GM12878 (cell line): ENCODE measurements at regions not wholly inside any gene's neighbourhood (a gene's known extent, or its start where the extent isn't known, plus 50 kb on each side); places are given as distances from the start of the nearest gene placed in this dataset.

Source experiments
- ATAC-seq: fragments of 200-7000 bp; cut with Tn5 transposase; 3 replicates; pipeline ENCODE4 v1.9.1; 2020; ENCODE audit warnings: mild to moderate bottlenecking, moderate library complexity
- BruUV-seq: library from RNA; stranded (reverse); fragments of 400-500 nt; replicated peaks from 2 replicates; lab custom pipeline; 2021; lab: Mats Ljungman, UMichigan
- CTCF ChIA-PET: fragments of 300-600 bp; sonication (Branson Sonifier 250); formaldehyde crosslinking; extraction: SDS; loops from one replicate; lab custom pipeline; 2021; ENCODE audit warnings: inconsistent platforms; lab: Yijun Ruan, JAX
- POLR2A ChIA-PET: fragments of 350-600 bp; formaldehyde crosslinking; extraction: SDS; loops from one replicate; lab custom pipeline; 2021; ENCODE audit warnings: inconsistent platforms; lab: Charles Lee
- RAD21 ChIA-PET: fragments of 300-600 bp; sonication (Branson Sonifier 250); formaldehyde crosslinking; loops from one replicate; lab custom pipeline; 2023; ENCODE audit warnings: antibody characterized with exemption; ENCODE audit not compliant: unreplicated experiment; lab: Charles Lee
- SMC1A ChIA-PET: fragments of 300-600 bp; sonication (Branson Sonifier 250); formaldehyde crosslinking; loops from one replicate; lab custom pipeline; 2023; ENCODE audit not compliant: unreplicated experiment, uncharacterized antibody; lab: Charles Lee
- DNase-seq: peaks from one replicate; pipeline ENCODE4 v3.0.0-alpha.2; 2011; ENCODE audit warnings: low read depth, low spot score
- FAIRE-seq: peaks from 3 replicates; lab custom pipeline; 2011; peaks lifted over from hg19 to GRCh38; lab: Jason Lieb, UNC
- H2AFZ ChIP-seq: 2 replicates; pipeline ENCODE4 v1.6.0; 2011; ENCODE audit warnings: low read depth, low read length, control low read depth; ENCODE audit not compliant: control insufficient read depth
- H3K27ac ChIP-seq: 2 replicates; pipeline ENCODE4 v1.5.1; 2011; ENCODE audit warnings: control low read depth; ENCODE audit not compliant: control insufficient read depth, insufficient read depth
- H3K27me3 ChIP-seq, 2 experiments: replicated peaks in 1 of 2; 2 replicates each; pipeline versions ENCODE4 v1.6.0 to v1.6.1; 2011; ENCODE audit warnings: low read length in 1 of 2; ENCODE audit not compliant: control insufficient read depth in 2 of 2, insufficient read depth in 2 of 2
- H3K36me3 ChIP-seq, 2 experiments: 2 replicates each; pipeline ENCODE4 v1.5.1; 2011; ENCODE audit warnings: low read length in 1 of 2; ENCODE audit not compliant: control insufficient read depth in 2 of 2, insufficient read depth in 2 of 2
- H3K4me1 ChIP-seq: 2 replicates; pipeline ENCODE4 v1.6.1; 2011; ENCODE audit warnings: mild to moderate bottlenecking, low read length, moderate library complexity, mixed read lengths; ENCODE audit not compliant: control insufficient read depth, insufficient read depth
- H3K4me2 ChIP-seq: 2 replicates; pipeline ENCODE4 v1.6.0; 2011; ENCODE audit warnings: control low read depth; ENCODE audit not compliant: control insufficient read depth, insufficient read depth
- H3K4me3 ChIP-seq: fragments of 200-600 bp; sonication (generic); 2 replicates; pipeline ENCODE4 v1.5.1; 2016
- H3K79me2 ChIP-seq: 2 replicates; pipeline ENCODE4 v1.6.0; 2011; ENCODE audit warnings: low read length; ENCODE audit not compliant: control insufficient read depth, insufficient read depth
- H3K9ac ChIP-seq: 2 replicates; pipeline ENCODE4 v1.8.0; 2011; ENCODE audit warnings: low read length, control low read depth, mixed read lengths; ENCODE audit not compliant: control insufficient read depth, insufficient read depth
- H3K9me3 ChIP-seq: replicated peaks from 3 replicates; pipeline ENCODE4 v1.5.1; 2011; ENCODE audit warnings: mild to moderate bottlenecking, low read length; ENCODE audit not compliant: control insufficient read depth, insufficient read depth
- H4K20me1 ChIP-seq: 2 replicates; pipeline ENCODE4 v1.6.0; 2011; ENCODE audit not compliant: control insufficient read depth, insufficient read depth
- CBFB ChIP-seq: IDR thresholded peaks from 2 replicates; pipeline ENCODE4 v1.6.1; 2016; ENCODE audit warnings: antibody characterized with exemption, low read depth
- DPF2 ChIP-seq: fragments of 450-650 bp; IDR thresholded peaks from 2 replicates; pipeline ENCODE4 v1.6.1; 2017; ENCODE audit warnings: mild to moderate bottlenecking
- ESRRA ChIP-seq: IDR thresholded peaks from 2 replicates; pipeline ENCODE4 v1.6.1; 2012; ENCODE audit warnings: mild to moderate bottlenecking, low read length, improper control_type of control experiment
- KDM1A ChIP-seq: fragments of 200-600 bp; sonication (generic); IDR thresholded peaks from 2 replicates; pipeline ENCODE4 v1.6.1; 2016; ENCODE audit warnings: borderline replicate concordance
- MEF2B ChIP-seq: fragments of 450-650 bp; IDR thresholded peaks from 2 replicates; pipeline ENCODE4 v1.6.1; 2018; ENCODE audit warnings: mild to moderate bottlenecking, moderate library complexity; ENCODE audit not compliant: partially characterized antibody, poor library complexity, severe bottlenecking
- MTA3 ChIP-seq: IDR thresholded peaks from 2 replicates; pipeline ENCODE4 v1.6.1; 2012; ENCODE audit warnings: low read length, inconsistent platforms, borderline replicate concordance
- PAX8 ChIP-seq: fragments of 450-650 bp; IDR thresholded peaks from 2 replicates; pipeline ENCODE4 v1.6.1; 2017; ENCODE audit warnings: mild to moderate bottlenecking, moderate library complexity
- YY1 ChIP-seq: IDR thresholded peaks from 2 replicates; pipeline ENCODE4 v1.6.1; 2011; ENCODE audit warnings: low read depth, mild to moderate bottlenecking, low read length
- ZNF274 ChIP-seq: IDR thresholded peaks from one replicate; pipeline ENCODE4 v1.8.0; 2011; ENCODE audit not compliant: insufficient read length, insufficient read depth
- ZZZ3 ChIP-seq: IDR thresholded peaks from 2 replicates; pipeline ENCODE4 v1.6.1; 2011; ENCODE audit warnings: low read depth; ENCODE audit not compliant: control insufficient read depth, insufficient read length
- WGBS: methylation state at CpG from one replicate; pipeline ENCODE4 v1.1.6; 2016; ENCODE audit warnings: low lambda C conversion rate; ENCODE audit not compliant: insufficient replicate concordance, insufficient coverage; ENCODE audit errors: missing lambda C conversion rate; 5-methylcytosine and 5-hydroxymethylcytosine counted together
- in situ Hi-C: fragments of 300-500 bp; cut with MboI; formaldehyde crosslinking; loops from 9 replicates; pipeline ENCODE4 v1.14.3; 2018; ENCODE audit warnings: mixed read lengths
- intact Hi-C: fragments of 100-400 bp; cut with micrococcal nuclease; formaldehyde crosslinking; loops from one replicate; pipeline ENCODE4 v1.14.2; 2022; ENCODE audit not compliant: unreplicated experiment
- TF ChIP-seq, protein P1 (sequence below): fragments of 450-650 bp; formaldehyde crosslinking; IDR thresholded peaks from 2 replicates; pipeline ENCODE4 v1.4.0; 2022; ENCODE audit warnings: mild to moderate bottlenecking, moderate library complexity
- TF ChIP-seq, protein P2 (sequence below): fragments of 150-350 bp; IDR thresholded peaks from 2 replicates; pipeline ENCODE4 v1.6.1; 2014; ENCODE audit warnings: mild to moderate bottlenecking, low read depth, low read length
- TF ChIP-seq, protein P3 (sequence below): fragments of 450-650 bp; IDR thresholded peaks from 2 replicates; pipeline ENCODE4 v1.6.1; 2016; ENCODE audit warnings: mild to moderate bottlenecking
- TF ChIP-seq, protein P4 (sequence below): fragments of 450-650 bp; IDR thresholded peaks from 2 replicates; pipeline ENCODE4 v1.6.1; 2018; ENCODE audit warnings: mild to moderate bottlenecking, low read depth, moderate library complexity; ENCODE audit not compliant: partially characterized antibody

DNA sequence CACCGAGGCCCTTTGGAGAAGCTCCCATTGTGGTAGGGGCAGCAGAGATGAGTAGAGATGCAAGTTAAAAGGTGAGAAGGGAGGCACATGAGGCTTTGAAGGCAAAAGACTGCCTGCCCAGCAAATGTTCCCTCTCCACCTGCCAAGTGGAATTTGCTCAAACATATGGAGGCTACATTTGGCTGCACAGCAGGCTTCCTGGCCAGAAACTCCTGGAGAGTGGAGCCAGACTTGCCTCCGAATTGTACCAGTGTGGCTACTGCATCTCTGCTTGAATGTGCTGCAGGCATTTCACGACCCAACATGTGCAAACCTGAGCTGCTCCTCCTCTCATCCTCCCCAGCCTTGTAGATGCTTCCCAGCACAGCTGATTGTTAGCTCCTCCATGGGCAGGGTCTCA lies 229.2 kb downstream of the ZNF621 start (continued):
- TF ChIP-seq, protein P1, sequence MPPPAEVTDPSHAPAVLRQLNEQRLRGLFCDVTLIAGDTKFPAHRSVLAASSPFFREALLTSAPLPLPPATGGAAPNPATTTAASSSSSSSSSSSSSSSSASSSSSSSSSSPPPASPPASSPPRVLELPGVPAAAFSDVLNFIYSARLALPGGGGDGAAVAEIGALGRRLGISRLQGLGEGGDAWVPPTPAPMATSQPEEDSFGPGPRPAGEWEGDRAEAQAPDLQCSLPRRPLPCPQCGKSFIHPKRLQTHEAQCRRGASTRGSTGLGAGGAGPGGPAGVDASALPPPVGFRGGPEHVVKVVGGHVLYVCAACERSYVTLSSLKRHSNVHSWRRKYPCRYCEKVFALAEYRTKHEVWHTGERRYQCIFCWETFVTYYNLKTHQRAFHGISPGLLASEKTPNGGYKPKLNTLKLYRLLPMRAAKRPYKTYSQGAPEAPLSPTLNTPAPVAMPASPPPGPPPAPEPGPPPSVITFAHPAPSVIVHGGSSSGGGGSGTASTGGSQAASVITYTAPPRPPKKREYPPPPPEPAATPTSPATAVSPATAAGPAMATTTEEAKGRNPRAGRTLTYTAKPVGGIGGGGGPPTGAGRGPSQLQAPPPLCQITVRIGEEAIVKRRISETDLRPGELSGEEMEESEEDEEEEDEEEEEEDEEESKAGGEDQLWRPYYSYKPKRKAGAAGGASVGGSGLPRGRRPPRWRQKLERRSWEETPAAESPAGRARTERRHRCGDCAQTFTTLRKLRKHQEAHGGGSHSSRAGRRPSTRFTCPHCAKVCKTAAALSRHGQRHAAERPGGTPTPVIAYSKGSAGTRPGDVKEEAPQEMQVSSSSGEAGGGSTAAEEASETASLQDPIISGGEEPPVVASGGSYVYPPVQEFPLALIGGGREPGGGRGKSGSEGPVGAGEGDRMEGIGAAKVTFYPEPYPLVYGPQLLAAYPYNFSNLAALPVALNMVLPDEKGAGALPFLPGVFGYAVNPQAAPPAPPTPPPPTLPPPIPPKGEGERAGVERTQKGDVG (CRISPR knock-in tag) = no peak
- TF ChIP-seq YY1 (no peak), MEF2B (no peak), KDM1A (no peak), ZZZ3 (no peak), ZNF274 (no peak)
- TF ChIP-seq, protein P2, sequence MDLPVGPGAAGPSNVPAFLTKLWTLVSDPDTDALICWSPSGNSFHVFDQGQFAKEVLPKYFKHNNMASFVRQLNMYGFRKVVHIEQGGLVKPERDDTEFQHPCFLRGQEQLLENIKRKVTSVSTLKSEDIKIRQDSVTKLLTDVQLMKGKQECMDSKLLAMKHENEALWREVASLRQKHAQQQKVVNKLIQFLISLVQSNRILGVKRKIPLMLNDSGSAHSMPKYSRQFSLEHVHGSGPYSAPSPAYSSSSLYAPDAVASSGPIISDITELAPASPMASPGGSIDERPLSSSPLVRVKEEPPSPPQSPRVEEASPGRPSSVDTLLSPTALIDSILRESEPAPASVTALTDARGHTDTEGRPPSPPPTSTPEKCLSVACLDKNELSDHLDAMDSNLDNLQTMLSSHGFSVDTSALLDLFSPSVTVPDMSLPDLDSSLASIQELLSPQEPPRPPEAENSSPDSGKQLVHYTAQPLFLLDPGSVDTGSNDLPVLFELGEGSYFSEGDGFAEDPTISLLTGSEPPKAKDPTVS = no peak

DNA sequence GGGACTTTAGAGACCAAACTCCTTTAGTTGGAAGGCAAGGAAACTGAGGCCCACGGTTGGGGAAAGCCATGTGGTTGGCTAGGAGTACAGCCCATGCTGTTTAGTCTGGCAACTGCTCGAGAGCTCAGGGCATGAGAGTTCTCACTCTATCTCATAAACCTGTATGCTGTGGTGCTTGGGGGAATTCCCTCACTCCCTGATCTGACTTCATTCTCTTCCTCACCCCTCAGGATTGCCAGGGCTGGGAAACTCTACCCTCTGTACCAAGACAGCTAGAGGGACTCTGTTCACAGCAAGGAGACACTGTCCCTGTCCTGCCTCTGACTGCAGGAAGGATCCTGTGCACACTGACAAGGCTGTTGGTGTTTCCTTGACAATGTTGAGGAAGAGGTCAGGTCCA lies 230.2 kb downstream of the ZNF621 start:
- Histone ChIP-seq H3K4me3 (no peak overlapping the region), H2AFZ (no peak overlapping the region), H3K9ac (no peak overlapping the region), H3K4me1 (no peaks in the 10 kb centered on the region), H4K20me1 (no peaks in the 10 kb centered on the region), H3K79me2 (no peaks in the 10 kb centered on the region), H3K9me3 (no peaks in the 10 kb centered on the region), H3K36me3 (no peaks in the 10 kb centered on the region), H3K4me2 (no peak overlapping the region), H3K27me3 (no peaks in the 10 kb centered on the region), H3K27ac (no peak overlapping the region)
- no TSS peak for BruUV-seq
- ATAC-seq = no peak
- no peak for DNase-seq
- RAD21 ChIA-PET = no interaction called here
- WGBS = 2% methylated on average over 2 of the region's 2 CpGs
- SMC1A ChIA-PET = no interaction called here
- POLR2A ChIA-PET = no interaction called here
- intact Hi-C loops (no loop called here), in situ Hi-C loops (no loop called here)
- CTCF ChIA-PET = no interaction called here
- no peak for FAIRE-seq
- TF ChIP-seq DPF2 (no peak), MTA3 (no peak), KDM1A (no peak), CBFB (no peak), PAX8 (no peak), ESRRA (no peak)
- TF ChIP-seq, protein P3, sequence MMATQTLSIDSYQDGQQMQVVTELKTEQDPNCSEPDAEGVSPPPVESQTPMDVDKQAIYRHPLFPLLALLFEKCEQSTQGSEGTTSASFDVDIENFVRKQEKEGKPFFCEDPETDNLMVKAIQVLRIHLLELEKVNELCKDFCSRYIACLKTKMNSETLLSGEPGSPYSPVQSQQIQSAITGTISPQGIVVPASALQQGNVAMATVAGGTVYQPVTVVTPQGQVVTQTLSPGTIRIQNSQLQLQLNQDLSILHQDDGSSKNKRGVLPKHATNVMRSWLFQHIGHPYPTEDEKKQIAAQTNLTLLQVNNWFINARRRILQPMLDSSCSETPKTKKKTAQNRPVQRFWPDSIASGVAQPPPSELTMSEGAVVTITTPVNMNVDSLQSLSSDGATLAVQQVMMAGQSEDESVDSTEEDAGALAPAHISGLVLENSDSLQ = no peak
- TF ChIP-seq, protein P4, sequence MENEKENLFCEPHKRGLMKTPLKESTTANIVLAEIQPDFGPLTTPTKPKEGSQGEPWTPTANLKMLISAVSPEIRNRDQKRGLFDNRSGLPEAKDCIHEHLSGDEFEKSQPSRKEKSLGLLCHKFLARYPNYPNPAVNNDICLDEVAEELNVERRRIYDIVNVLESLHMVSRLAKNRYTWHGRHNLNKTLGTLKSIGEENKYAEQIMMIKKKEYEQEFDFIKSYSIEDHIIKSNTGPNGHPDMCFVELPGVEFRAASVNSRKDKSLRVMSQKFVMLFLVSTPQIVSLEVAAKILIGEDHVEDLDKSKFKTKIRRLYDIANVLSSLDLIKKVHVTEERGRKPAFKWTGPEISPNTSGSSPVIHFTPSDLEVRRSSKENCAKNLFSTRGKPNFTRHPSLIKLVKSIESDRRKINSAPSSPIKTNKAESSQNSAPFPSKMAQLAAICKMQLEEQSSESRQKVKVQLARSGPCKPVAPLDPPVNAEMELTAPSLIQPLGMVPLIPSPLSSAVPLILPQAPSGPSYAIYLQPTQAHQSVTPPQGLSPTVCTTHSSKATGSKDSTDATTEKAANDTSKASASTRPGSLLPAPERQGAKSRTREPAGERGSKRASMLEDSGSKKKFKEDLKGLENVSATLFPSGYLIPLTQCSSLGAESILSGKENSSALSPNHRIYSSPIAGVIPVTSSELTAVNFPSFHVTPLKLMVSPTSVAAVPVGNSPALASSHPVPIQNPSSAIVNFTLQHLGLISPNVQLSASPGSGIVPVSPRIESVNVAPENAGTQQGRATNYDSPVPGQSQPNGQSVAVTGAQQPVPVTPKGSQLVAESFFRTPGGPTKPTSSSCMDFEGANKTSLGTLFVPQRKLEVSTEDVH = no peak
- TF ChIP-seq, protein P2 = no peak
